Hematopoietic multipotent progenitor cell treated with erythropoietin and hydrocortisone succinate and interleukin-3 and kit ligand, for 8 days (in vitro differentiated cells): ENCODE measurements at regions not wholly inside any gene's neighbourhood (a gene's known extent, or its start where the extent isn't known, plus 50 kb on each side); places are given as distances from the start of the nearest gene placed in this dataset.

ENCODE experiments used
- DNase-seq: peaks from one replicate; pipeline ENCODE4 v3.0.0-alpha.2; 2015

DNA sequence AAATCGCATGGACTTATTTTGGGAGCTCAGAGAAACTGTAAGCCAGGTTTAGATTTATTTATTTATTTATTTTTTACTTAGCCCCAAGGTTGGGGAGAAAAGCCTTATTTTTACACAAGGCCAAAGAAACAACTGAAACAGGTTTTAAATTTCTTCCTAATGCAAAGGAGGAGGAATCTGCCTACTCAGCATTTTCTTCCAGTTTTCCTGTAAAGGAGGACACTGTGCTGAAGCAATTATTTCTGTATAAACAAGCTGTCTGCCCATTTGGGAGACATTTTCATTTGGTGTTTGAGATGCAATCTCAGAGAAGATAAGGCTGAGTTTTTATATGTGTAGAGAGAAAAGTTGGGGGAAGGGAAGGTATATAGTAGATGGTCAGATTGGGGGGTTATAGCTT, 125.0 kb downstream of the ETAA1 start:
- no peak for DNase-seq

DNA sequence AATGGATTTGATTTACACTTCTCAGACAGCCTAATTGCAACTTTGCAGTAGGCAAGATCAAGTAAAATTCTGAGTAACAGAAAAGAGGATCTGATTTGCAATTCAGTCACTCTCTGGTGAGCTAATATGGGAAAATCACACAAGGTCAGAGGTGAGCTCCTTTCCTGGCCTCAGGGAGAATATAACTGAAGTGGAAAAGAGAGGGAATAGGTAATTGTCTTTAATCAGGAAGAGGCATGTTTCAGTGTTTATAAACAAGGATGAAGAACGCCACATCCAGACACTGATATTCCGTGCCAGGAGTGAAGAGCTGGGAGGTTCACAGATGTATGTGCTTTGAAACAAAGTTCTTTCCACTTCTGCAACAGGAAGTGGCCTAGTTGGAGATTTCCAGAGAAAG, 127.1 kb downstream of the ETAA1 start:
- DNase-seq, result no peak

DNA sequence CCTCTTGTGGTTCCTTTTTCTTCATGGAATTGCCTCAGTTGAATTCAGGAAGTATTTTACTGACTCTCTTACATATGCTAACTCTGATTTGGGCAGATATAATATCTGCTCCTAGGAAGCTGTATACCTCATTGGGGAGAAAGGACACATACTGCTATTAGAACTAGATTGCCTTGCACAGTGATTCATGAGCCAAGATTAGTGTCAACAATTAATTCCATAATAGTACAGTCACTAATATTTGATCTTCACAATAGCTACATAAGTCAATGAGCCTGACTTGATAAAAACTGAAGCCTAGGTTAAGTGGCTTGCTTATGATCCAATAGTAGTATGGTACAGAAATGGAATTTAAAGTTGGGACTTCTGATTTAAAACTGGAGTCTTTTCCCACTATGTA, 127.6 kb downstream of the ETAA1 start:
- DNase-seq, result no peak

DNA sequence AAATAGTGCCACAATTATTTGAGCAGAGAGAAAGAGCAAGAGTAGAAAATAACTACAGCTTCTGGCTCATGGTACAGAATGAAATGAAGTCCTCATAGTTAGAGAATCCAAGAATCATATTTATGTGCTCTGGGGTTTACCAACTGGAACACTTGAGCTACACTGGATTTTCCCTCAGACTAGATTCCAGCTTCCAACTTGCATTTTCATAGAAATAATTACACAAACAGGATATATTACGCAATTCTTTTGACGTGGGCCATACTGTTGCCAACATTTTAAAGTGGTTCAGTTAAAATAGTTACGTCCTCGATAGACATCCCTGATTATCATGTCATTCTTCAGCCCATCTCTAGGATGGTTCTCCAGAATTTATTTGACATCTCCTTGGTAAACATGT, 129.2 kb downstream of the ETAA1 start:
- no peak for DNase-seq

DNA sequence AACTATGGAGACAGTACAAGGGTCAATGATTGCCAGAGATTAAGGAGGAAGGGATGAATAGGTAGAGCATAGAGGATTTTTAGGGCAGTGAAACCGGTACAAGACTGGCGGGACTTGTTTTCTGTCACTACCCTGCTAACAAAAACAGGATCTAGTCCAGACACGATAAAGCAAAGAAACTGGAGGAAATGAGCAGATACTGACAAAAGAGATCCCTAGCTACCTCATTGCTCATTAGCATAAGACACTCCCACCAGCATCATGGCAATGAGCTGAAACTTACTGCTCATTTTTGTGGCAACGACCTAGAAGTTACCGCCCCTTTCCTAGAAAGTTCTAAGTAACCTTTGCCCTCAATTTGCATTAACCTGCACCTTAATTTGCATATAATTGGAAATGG, 131.2 kb downstream of the ETAA1 start:
- no peak for DNase-seq

DNA sequence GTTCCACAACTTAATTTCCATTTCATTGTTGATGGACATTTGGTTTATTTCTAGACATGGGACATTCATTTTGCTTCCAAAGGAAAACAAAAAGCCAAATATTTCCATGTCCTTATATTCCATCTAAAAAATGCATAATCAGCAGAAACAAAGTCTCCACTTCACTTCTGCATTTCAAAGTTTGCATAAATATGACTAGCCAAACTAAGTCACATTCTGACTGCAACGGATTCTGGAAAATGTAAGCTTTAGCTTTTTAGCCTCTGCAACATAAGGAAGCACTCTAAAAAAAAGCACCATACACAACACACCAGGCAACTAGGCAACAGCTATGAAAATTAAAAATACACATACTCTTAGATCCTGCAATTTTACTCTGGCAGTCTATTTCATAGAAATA, 135.3 kb downstream of the ETAA1 start:
- DNase-seq, result no peak

DNA sequence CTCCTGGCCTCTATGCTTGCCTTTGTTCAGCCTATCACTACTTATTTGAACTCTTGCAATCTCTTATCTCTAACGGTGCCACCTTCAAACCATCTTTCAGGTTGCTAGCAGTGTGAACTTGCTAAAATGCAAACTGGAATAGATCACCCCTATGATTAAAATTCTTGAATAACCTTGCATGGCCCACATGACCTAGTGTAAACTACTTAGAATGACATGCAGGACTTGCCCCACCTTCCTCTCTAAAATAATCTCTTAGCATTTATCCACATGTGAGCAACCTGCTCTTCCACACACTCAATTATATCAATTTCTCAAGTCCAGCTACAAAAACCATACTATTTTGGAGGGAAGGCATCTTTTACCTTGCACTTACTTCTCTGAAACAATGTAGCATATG, 137.6 kb downstream of the ETAA1 start:
- no peak for DNase-seq

DNA sequence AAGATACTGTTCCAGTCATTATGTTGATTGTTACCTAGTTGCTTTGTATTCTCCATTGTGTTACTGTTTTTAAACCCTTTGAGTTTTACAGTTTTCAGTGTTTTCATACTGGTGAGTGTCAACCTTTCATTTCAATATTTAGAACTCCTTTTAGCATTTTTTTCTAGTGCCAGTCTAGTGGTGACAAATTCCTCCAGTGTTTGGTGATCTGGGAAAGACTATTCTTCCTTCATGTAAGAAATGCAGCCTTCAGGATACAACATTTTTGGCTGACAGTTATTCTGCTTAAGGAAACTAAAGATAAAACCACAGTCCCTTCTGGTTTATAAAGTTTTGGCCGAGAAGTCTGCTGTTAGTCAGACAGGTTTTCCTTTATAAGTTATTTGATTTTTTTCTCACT, 143.8 kb downstream of the ETAA1 start:
- no peak for DNase-seq

DNA sequence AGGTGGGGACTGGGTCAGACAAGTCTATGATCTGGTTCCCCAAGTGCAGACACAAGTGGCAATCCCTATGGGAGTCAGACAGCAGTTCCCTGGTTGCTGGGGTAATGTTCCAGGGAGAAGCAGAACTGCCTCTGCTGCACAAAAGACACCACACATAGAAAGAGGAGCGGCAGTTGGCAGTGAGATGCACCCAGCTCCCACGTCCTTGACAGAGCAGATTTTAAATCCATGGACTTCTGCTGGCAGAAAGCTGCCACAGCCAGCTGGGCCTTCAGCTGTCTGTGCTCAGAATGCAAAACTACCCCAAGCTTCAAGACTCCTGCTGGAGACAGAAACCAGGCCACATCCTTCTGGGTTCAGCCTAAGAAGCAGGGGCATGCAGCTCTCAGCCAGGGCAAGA, 147.2 kb downstream of the ETAA1 start:
- no peak for DNase-seq

DNA sequence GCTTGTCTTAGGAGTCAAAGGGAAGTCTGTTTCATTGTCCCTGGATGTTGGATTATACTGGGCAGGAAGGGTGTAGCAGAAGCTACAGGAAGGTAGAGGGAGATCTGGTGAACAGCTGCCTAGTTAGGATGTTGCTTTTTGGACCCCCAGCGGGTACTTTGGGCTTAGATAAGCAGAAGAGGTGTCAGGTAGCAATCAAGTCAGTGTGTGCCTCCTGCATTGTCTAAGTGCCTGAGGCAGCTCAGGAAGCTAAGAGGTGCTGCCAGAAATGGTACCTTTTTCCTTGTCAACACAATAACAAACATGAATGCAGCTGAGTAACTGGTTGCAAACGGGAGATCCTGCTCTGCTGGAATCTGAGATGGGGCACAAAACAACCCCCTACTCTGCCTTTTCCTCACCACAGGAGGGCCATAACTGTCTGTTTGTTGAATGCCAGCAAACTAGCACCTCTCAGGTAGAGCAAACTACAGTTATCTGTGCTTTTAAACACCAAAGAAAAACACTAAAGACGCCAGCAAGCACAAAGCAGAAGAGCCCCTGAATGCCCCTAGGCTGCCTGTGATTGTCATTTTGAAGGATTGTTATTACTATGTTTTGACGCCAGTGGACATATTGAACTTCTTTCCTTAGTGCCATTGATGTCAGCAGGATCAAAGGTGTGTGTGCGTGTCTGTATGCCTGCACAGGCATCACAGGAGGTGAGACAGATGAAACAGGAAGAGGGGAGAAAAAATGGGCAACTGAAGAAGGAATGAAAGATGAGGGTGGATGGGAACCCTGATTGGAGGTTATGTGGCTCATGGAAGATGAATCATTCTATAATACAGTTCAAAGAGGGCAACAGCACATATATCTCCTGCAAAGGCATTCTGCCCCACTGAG, 151.4 kb downstream of the ETAA1 start:
- no peak for DNase-seq

DNA sequence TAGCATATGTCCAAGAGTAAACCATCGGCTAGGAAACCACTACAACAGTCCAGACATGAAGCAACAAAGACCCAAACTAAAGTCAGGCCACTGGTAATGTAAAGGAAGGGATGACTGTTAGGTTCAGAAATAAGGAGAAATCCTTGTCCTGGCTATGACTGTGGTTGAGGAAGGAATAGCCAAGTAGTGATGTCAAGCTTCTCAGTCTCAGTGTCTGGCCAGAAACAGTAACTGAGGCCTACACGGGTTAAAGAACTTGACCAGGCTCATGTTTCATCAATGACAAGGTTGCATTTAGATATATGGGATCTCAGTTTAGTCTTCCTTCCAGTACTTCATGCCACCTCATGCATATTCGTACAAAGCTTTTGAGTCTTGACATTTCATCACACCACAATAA, 162.0 kb downstream of the ETAA1 start:
- DNase-seq, result no peak

DNA sequence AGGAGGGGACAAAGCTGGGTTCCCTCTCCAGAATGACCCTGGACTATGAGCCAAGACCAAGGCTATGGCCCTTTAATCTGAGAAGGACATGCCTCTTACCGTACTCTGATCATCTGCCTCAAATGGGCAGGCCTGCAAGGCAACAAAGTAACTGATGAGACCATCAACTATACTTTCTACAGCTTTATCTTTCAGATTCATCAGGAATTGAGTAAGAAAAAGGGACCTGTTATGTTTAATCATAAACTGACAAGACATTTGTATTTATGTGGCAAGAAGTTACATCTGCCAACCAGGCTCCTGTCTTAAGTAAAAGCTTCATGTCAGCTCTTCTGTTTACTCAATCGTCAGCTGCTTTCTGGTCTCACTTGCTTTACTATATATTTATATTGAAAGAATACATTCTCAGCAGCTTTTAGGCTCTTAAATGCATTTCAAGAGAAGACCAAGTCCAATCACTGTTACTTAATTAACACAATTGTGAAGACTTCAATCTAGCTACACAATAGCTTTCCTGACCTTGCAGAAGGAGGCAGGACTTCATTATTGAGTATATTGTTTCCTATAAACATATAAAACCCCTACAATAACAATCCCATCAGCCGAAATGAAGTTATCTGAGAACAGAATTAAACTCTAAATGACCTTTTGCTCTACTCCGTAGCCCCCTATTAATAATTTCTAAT, 163.8 kb downstream of the ETAA1 start:
- DNase-seq, result no peak

DNA sequence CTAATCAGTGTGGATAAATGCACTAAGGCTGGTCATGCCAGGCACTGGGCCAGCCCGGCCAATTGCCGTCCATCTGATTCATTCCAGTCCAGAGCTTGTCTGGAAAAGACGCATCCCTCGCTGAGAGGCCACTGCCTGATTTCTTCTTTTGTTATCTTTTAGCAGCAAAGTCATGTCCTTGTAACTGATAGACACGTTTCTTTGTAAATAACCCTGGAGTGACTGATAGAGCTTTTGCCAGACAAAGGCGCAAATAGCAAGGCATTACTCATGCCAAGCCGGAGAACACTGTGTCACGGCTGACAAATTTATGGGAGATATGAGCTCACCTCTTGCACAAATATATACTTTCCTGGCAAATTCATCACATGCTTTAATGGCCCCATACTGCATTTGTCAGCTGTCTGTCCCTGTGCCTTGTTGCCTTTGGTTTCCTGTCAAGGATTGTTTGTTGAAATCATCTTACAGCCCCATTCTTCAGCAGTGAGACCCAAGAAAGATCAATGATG, 164.4 kb downstream of the ETAA1 start:
- DNase-seq, result no peak

DNA sequence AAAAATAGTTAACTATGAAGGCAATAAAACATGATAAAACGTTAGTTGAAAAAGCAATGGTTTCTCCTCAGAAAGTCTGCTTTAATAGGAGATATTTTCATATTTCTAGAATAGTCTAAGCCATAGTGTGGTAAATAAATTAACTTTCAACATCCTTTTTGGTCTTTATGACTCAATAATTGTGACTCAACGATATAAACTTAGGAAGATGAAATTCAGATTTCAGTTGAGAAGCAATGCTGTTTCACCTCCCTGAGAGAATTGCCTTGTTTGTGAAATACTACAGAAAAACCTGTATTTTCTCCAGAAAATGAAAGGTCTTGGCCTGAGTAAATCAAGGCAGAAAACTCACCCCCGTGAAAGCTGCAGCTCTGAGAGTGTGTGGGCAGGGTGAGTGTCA, 166.9 kb downstream of the ETAA1 start:
- no peak for DNase-seq

DNA sequence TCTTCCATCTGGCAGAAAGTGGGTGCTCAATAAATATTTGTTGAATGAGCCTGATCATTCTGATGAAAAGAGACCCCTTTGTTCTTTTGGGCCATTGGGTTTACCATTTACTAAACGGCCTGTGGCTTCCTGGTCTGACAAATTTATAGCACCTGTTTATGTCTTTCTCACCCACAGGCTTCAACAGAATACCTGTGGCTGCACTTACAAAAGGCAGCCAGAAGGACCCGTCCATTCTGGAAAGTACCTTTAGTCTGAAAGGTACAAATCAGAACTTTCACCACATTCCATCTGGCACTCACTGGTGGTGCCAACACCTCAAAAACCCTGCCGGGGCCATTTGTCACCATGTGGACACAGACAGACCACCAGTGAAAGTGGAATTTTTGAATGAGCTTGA, 167.5 kb downstream of the ETAA1 start:
- DNase-seq, result no peak

DNA sequence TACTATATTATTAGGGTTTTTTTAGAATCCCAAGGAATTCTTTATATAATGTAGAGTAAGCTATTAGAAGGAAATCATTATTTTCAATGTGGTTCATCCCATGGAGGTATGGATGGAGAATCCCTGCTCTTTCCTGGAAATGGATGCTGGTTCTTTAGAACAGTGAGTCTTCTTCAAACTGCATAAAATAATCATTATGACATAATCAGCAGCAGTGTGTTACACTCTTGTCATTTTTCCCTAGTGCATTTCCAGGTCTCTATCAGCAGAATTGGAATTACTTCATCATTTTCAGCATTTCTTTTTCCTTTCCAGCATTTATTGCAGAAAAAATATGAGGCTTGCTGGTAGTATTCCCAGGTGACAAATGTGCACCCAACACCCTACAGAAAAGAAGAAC, 168.1 kb downstream of the ETAA1 start:
- DNase-seq, result no peak

DNA sequence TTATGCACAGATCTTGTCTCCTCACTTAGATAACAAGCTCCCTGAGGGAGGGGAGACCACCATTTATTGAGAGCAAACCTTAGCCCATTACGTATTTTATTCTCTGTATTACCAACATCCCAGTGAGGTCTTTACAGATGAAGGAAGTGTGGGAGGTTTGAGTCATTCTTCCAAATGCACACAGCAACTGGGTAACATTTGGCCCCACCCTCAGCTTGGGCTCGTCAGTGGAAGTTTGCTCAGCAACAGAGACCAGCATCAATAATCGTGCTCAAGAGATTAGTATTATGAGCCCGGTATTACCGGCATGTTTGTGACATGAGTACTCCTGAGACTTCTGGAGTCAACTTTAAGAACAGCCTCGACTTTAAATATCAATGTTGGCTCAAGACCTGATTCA, 168.6 kb downstream of the ETAA1 start:
- no peak for DNase-seq

DNA sequence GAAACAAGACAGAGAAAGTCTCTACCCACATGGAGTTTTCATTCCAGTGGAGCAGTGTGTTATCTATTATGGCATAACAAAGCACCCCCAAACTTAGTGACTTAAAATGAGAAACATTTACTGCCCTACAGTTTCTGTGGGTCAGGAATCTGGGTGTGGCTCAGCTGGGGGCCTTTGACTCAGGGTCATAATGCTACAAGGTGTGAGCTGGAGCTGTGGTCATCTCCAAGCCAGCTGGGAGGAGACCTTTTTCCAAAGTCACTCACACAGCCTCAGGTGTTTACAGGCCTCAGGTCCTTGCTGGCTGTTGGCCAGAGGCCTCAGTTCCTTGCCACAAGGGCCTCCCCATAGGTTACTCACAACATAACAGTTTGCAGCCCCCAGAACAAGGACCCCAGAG, 169.2 kb downstream of the ETAA1 start:
- no peak for DNase-seq

DNA sequence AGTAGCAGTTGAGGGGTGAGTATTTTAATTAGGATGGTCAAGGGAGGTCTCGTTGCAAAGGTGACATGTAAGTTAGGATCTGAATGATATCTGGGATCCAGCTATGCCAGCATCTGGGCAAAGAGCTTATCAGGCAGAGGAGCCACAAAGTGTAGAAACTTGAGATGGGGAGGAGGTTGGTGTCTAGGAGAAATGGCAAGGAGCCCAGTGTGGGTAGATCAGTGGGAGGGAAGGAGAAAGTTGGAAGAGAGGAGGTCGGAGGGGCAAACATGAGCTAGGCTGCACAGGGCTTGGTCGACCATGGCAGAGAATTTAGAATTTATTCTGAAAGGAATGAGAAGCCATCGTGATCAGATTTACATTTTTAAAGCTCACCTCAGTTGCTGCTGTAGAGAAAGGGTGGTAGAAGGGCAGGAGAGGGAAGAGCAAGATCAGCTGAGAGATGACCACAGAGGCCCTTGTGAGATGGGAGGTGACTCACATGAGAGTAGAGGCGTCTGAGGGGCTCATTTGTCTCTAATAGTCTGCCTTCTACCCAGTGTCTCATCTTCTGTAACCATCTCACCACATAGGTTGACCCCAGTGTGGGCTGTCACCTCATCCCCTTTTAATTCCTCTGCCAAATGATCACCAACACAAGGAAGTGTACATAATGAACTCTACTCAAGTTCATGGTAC, 170.0 kb downstream of the ETAA1 start:
- no peak for DNase-seq

DNA sequence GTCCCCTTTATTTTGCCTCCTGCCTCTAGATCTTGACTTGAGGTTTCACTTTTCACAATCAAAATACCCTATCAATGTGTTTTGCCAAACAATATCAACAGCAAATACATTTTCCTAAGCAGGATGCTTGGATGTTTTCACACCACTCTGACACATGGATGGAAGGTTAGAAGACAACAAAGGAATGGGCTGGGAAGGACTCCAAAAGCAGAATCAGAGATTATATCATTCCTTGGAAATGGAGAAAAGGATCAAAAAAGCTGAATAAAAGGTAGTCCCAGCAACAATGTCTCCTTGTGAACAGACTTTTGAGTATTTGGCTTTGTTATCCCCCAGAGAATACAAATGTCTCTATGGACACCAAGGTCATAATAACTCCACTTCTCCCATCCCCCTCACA, 170.8 kb downstream of the ETAA1 start:
- no peak for DNase-seq

DNA sequence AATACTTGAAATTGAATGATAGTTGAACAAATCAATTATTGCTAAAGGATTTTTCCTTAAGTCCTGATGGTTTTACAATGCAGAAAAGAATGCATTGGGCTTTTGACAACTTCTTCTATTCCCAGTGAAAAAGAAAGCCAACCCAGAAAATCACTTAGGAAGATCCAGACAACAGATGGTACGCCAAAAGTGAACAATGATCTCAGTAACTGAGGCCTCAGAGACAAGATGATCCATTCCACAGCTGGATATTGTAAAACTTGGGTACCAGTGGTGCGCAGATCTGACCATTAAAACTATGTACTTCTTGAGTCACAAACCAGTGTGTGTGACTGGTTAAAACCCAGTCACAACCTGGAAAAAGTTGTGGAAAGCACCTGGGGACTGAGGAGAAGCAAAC, 173.5 kb downstream of the ETAA1 start:
- DNase-seq, result no peak

DNA sequence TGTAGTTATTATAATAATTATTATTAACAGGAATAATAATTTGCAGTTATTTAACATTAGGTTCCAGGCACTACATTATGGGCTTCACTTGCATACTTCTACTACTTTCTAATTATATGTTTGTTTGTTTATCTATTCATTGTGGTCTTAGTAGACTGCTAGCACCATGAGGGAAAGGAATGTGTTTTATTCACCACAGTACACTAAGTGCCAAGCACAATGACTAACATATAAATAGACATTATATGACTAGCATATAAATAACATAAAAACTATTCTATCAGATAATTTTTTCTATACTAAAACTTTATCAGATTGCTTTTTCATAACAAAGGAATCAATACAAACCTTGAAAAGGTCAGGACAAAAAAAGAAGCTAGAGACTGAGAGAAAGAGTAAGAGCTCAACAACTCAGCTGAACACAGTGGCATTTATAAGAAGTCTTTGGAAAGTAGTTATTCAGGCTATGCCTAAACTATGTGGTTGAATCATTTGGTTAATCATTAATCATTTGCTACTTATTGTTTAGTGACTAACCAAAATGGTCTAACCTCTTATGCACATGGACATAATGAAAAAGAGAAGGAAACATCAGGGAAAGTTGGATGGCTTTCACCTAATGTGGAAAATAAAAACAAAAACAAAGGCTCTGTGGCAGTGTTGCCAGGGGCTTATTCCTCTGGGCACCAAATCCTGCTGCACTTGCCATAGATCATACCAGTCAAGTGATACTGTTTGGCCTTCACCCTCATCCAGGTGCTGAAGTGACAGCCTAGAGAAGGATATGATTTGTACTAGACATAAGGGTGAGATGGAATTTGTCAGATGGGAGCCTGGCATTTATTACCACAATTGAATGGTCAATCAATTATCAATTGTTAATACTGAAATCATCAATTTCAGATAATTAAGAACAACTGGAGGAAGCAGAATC, 174.9 kb downstream of the ETAA1 start:
- no peak for DNase-seq
